ENCODE measurements at regions not wholly inside any gene's neighbourhood (a gene's known extent, or its start where the extent isn't known, plus 50 kb on each side); places are given as distances from the start of the nearest gene placed in this dataset.

DNA sequence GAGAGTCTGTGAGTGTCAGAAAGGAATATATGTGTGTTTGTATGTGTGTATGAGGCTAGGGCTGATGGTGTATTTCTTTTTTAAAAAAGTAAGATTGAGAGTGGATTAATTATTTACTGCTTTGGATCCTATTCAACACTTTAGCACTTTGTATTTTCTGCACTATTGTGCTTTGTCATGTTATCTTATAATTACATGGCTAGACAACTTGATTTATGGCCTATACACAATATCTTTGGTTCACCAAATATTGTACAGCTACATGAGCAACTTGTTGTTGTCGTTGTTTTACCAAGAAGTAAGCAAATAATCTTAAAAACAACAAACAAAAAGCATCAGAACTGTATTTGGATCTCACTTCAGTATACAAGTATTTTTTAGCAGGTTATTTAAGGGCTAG is 84.6 kb upstream of the TBX18 start:
- TF ChIP-seq POLR2A (IDR thresholded peaks at IDR 0.05) = no peak
- TF ChIP-seq, protein P1, sequence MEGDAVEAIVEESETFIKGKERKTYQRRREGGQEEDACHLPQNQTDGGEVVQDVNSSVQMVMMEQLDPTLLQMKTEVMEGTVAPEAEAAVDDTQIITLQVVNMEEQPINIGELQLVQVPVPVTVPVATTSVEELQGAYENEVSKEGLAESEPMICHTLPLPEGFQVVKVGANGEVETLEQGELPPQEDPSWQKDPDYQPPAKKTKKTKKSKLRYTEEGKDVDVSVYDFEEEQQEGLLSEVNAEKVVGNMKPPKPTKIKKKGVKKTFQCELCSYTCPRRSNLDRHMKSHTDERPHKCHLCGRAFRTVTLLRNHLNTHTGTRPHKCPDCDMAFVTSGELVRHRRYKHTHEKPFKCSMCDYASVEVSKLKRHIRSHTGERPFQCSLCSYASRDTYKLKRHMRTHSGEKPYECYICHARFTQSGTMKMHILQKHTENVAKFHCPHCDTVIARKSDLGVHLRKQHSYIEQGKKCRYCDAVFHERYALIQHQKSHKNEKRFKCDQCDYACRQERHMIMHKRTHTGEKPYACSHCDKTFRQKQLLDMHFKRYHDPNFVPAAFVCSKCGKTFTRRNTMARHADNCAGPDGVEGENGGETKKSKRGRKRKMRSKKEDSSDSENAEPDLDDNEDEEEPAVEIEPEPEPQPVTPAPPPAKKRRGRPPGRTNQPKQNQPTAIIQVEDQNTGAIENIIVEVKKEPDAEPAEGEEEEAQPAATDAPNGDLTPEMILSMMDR (IDR thresholded peaks at IDR 0.05) = no peak
